ENCODE measurements at regions not wholly inside any gene's neighbourhood (a gene's known extent, or its start where the extent isn't known, plus 50 kb on each side); places are given as distances from the start of the nearest gene placed in this dataset.

GRCh38 chr5:51986733-51987132, 603.5 kb downstream of the ISL1 start:
- H3K9me3 ChIP-seq (ENCODE audit: insufficient read depth in 2 of 2, low read depth in 1 of 2, low read length in 1 of 2) = no peaks in the 10 kb centered on the region
- H4K91ac ChIP-seq (replicated peaks; ENCODE audit: insufficient read length, low read length) = no peak overlapping the region
- ChIA-PET CTCF (ENCODE audit: partially characterized antibody) (interaction anchor here (0.9 to 1.5 kb wide), 2 partner anchors 21 to 424 kb away, joined by 3 to 4 read pairs; no protein-coding TSS in a partner anchor), POLR2A (ENCODE audit: partially characterized antibody) (no interaction called here)
- H3K27me3 ChIP-seq (replicated peaks in 1 of 4; ENCODE audit: control insufficient read depth in 3 of 4, extremely low read depth in 1 of 4, insufficient read depth in 3 of 4, low read length in 3 of 4) = peaks cover 0 to 1% (median 0%) of the 10 kb centered on the region in 4 experiments; a peak in 1 of 7 replicates
- H3K4me3 ChIP-seq (ENCODE audit: extremely low read depth in 1 of 4, insufficient read depth in 2 of 4, low read depth in 3 of 4, low read length in 4 of 4) = no peak overlapping the region
- no peak overlapping the region for H2BK15ac ChIP-seq (ENCODE audit: low read length)
- H2AK5ac ChIP-seq (ENCODE audit: low read depth, low read length) = no peak overlapping the region
- no peak overlapping the region for H3K14ac ChIP-seq (ENCODE audit: insufficient read length)
- FAIRE-seq (no peak), DNase-seq (ENCODE audit: low read depth in 1 of 2, low spot score in 2 of 2) (no peak)
- H2BK20ac ChIP-seq (ENCODE audit: low read length) = no peak overlapping the region
- no peak overlapping the region for H3K56ac ChIP-seq (replicated peaks; ENCODE audit: insufficient read length, low read depth, low read length)
- no peak overlapping the region for H2BK5ac ChIP-seq (ENCODE audit: low read depth, low read length)
- no peak overlapping the region for H2BK12ac ChIP-seq (ENCODE audit: low read depth, low read length)
- H3K79me1 ChIP-seq (ENCODE audit: low read depth, low read length) = no peaks in the 10 kb centered on the region
- H2BK120ac ChIP-seq (replicated peaks; ENCODE audit: low read depth, low read length) = no peak overlapping the region
- no peaks in the 10 kb centered on the region for H4K20me1 ChIP-seq (replicated peaks in 1 of 2; ENCODE audit: control insufficient read depth in 1 of 2, insufficient read depth in 2 of 2, low read length in 2 of 2)
- H3K23ac ChIP-seq (ENCODE audit: insufficient read length) = no peak overlapping the region
- no peak overlapping the region for H4K8ac ChIP-seq (ENCODE audit: extremely low read depth, insufficient read depth, low read length)
- H3K36me3 ChIP-seq (ENCODE audit: control insufficient read depth in 2 of 4, insufficient read depth in 4 of 4, low read length in 3 of 4) = no peaks in the 10 kb centered on the region
- TF ChIP-seq SIX5 (IDR thresholded peaks at IDR 0.05; ENCODE audit: low read depth, low read length) = no peak
- TF ChIP-seq BCL11A (IDR thresholded peaks at IDR 0.05; ENCODE audit: low read depth in 2 of 2, low read length in 2 of 2) = no peak
- TF ChIP-seq KDM5A (IDR thresholded peaks at IDR 0.05; ENCODE audit: low read length) = no peak
- TF ChIP-seq CREB1 (IDR thresholded peaks at IDR 0.05) = no peak
- no peak for TF ChIP-seq POU5F1 (IDR thresholded peaks at IDR 0.05; ENCODE audit: low read depth, low read length)
- no peak for TF ChIP-seq SP4 (IDR thresholded peaks at IDR 0.05; ENCODE audit: low read length)
- TF ChIP-seq SP2 (IDR thresholded peaks at IDR 0.05; ENCODE audit: low read length) = no peak
- no peak for TF ChIP-seq HDAC2 (IDR thresholded peaks at IDR 0.05; ENCODE audit: borderline replicate concordance in 1 of 2, low read depth in 2 of 2, low read length in 2 of 2)
- no peak for TF ChIP-seq CHD1 (IDR thresholded peaks at IDR 0.05; ENCODE audit: low read depth, low read length)
- H3K4ac ChIP-seq (replicated peaks; ENCODE audit: insufficient read length, low read depth, low read length) = no peak overlapping the region
- no peak overlapping the region for H2AFZ ChIP-seq (ENCODE audit: low read length)
- no peak overlapping the region for H4K5ac ChIP-seq (ENCODE audit: insufficient read length, low read depth, low read length)
- H3K9ac ChIP-seq (replicated peaks in 1 of 4; ENCODE audit: extremely low read depth in 1 of 4, low read depth in 3 of 4, low read length in 3 of 4) = no peak overlapping the region
- H3K4me1 ChIP-seq (replicated peaks in 1 of 4; ENCODE audit: control insufficient read depth in 3 of 4, insufficient read depth in 4 of 4, low read length in 3 of 4) = no peaks in the 10 kb centered on the region
- 98% methylated on average over 3 of the region's 3 CpGs; no CpG with 5 or more reads in 1 of the 2 experiments for WGBS, 2 experiments (ENCODE audit: extremely low coverage in 1 of 2, insufficient coverage in 1 of 2, insufficient read length in 1 of 2, insufficient replicate concordance in 2 of 2, low coverage in 1 of 2, low lambda C conversion rate in 2 of 2, missing lambda C conversion rate in 1 of 2)
- no peaks in the 10 kb centered on the region for H3K79me2 ChIP-seq (ENCODE audit: control insufficient read depth in 1 of 2, insufficient read depth in 2 of 2, low read length in 2 of 2)
- H3K27ac ChIP-seq (ENCODE audit: low read depth, low read length) = no peak overlapping the region
- no peak overlapping the region for H3K4me2 ChIP-seq (ENCODE audit: insufficient read depth in 1 of 2, low read depth in 2 of 2, low read length in 2 of 2)
- no peaks in the 10 kb centered on the region for H3K23me2 ChIP-seq (ENCODE audit: low read depth, low read length)
- H3K18ac ChIP-seq (ENCODE audit: extremely low read depth, low read length) = no peak overlapping the region
